ENCODE measurements at regions not wholly inside any gene's neighbourhood (a gene's known extent, or its start where the extent isn't known, plus 50 kb on each side); places are given as distances from the start of the nearest gene placed in this dataset.
A peak's percentile ranks its signal among the peaks of the same experiment; 100 is the strongest.

DNA sequence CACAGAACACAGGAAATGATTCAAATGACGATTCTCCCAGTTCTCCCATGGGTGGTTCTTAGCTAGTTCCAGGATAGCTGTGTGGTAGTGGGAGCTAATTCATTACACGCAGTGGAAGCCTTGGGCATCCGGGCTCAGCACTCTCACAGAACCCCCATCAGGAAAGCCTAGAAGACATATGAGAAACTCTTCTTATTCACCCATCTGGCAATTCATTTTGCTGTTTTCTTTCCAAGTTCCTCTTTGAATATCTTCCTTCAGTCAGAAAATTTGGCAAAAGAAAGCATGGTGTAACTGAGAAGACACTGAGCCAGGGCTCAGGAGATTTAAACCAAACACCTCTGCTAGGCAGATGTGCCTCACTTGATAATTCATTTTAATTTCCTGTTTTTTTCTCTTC lies 85.2 kb upstream of the FN1 start:
- Histone ChIP-seq H3K27me3 (ENCODE audit: control insufficient read depth in 5 of 5, insufficient read depth in 4 of 5, low read length in 5 of 5) (no peaks in the 10 kb centered on the region), H3K36me3 (ENCODE audit: control insufficient read depth in 5 of 5, insufficient read depth in 5 of 5, low read length in 5 of 5) (no peaks in the 10 kb centered on the region), H3K4me3 (ENCODE audit: low read depth in 1 of 5, low read length in 5 of 5) (no peak overlapping the region), H3K27ac (ENCODE audit: low read depth, low read length) (no peak overlapping the region), H3K9me3 (ENCODE audit: control insufficient read depth in 5 of 5, low read length in 5 of 5) (no peaks in the 10 kb centered on the region), H3K9ac (ENCODE audit: low read length in 5 of 5) (no peak overlapping the region), H3K4me1 (ENCODE audit: control insufficient read depth in 5 of 5, insufficient read depth in 5 of 5, low read length in 5 of 5) (no peaks in the 10 kb centered on the region)

DNA sequence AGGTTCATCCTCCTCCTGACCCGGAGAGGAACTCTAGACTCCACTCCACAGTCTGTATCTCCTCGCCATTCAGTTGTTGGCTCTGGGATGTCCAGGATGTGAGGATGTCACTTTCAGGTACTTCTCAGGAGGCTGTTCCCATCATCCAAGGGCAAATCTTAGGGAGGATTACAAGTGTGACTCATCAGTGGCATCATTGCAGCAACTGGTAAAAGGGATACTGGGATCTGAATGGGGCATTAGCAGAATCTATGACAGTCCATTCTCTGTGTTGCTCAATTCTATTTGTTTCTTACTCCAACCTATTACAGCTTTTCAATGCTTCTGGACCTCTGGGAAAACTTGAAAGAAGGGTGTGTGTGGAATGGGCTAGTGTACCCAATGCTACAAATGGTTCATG lies 81.5 kb upstream of the FN1 start:
- H3K4me3 ChIP-seq (ENCODE audit: low read depth in 1 of 5, low read length in 5 of 5) = no peak overlapping the region
- no peak overlapping the region for H3K27ac ChIP-seq (ENCODE audit: low read depth, low read length)
- no peaks in the 10 kb centered on the region for H3K9me3 ChIP-seq (ENCODE audit: control insufficient read depth in 5 of 5, low read length in 5 of 5)
- H3K9ac ChIP-seq (ENCODE audit: low read length in 5 of 5) = no peak overlapping the region
- no peaks in the 10 kb centered on the region for H3K36me3 ChIP-seq (ENCODE audit: control insufficient read depth in 5 of 5, insufficient read depth in 5 of 5, low read length in 5 of 5)
- H3K27me3 ChIP-seq (ENCODE audit: control insufficient read depth in 5 of 5, insufficient read depth in 4 of 5, low read length in 5 of 5) = no peaks in the 10 kb centered on the region
- no peaks in the 10 kb centered on the region for H3K4me1 ChIP-seq (ENCODE audit: control insufficient read depth in 5 of 5, insufficient read depth in 5 of 5, low read length in 5 of 5)

- Histone ChIP-seq H3K4me1 (ENCODE audit: control insufficient read depth in 5 of 5, insufficient read depth in 5 of 5, low read length in 5 of 5) (no peaks in the 10 kb centered on the region), H3K9me3 (ENCODE audit: control insufficient read depth in 5 of 5, low read length in 5 of 5) (no peaks in the 10 kb centered on the region), H3K36me3 (ENCODE audit: control insufficient read depth in 5 of 5, insufficient read depth in 5 of 5, low read length in 5 of 5) (no peaks in the 10 kb centered on the region), H3K9ac (ENCODE audit: low read length in 5 of 5) (no peak overlapping the region), H3K27me3 (ENCODE audit: control insufficient read depth in 5 of 5, insufficient read depth in 4 of 5, low read length in 5 of 5) (no peaks in the 10 kb centered on the region), H3K4me3 (ENCODE audit: low read depth in 1 of 5, low read length in 5 of 5) (no peak overlapping the region), H3K27ac (ENCODE audit: low read depth, low read length) (no peak overlapping the region)
These were observed 78.6 kb upstream of the FN1 start for GRCh38 chr2:215514516-215514915.

DNA sequence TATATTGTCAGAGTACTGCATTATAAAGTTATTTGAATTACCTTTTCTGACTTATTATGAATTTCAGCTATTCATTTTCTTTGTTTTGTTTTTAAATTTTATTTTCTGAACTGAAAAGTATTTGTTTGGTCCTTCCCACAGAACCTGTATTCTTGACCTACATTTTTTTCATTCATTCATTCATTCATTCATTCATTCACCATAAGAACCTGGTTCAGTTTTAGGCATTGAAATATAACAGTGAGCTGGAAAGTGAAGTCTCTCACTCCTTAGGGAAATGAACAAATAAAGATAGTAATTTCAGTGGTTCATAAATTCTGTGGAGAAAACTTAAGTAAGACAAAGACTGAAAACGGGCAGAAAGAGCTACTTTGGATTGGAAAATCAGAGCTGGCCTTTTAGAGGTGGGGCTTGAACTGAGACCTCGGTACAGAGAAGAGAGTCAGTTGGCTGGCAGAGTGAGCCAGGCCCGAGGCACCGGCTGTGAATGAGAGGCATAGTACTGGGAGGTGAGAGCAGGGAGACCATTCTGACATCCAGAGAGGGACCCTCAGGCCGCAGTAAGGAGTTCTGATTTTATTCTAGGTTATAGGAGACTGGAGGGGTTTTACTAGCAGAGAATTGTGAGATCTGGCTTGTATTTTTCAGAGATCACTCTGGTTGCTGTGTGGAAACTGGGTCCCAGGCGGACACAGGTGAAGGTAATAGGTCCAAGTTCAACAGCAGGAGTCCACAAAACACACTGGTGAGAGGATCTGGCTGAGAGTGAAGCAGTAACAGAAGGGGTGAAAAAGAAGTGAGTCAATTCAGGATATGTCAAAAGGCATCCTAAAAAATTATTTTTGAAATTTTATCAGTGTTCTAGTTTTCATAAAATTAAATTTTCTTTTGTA lies 75.8 kb upstream of the FN1 start:
- no peak overlapping the region for H3K9ac ChIP-seq (ENCODE audit: low read length in 5 of 5)
- H3K4me3 ChIP-seq (ENCODE audit: low read depth in 1 of 5, low read length in 5 of 5) = no peak overlapping the region
- H3K27me3 ChIP-seq (ENCODE audit: control insufficient read depth in 5 of 5, insufficient read depth in 4 of 5, low read length in 5 of 5) = no peaks in the 10 kb centered on the region
- no peak overlapping the region for H3K27ac ChIP-seq (ENCODE audit: low read depth, low read length)
- no peaks in the 10 kb centered on the region for H3K4me1 ChIP-seq (ENCODE audit: control insufficient read depth in 5 of 5, insufficient read depth in 5 of 5, low read length in 5 of 5)
- H3K9me3 ChIP-seq (ENCODE audit: control insufficient read depth in 5 of 5, low read length in 5 of 5) = no peaks in the 10 kb centered on the region
- no peaks in the 10 kb centered on the region for H3K36me3 ChIP-seq (ENCODE audit: control insufficient read depth in 5 of 5, insufficient read depth in 5 of 5, low read length in 5 of 5)

DNA sequence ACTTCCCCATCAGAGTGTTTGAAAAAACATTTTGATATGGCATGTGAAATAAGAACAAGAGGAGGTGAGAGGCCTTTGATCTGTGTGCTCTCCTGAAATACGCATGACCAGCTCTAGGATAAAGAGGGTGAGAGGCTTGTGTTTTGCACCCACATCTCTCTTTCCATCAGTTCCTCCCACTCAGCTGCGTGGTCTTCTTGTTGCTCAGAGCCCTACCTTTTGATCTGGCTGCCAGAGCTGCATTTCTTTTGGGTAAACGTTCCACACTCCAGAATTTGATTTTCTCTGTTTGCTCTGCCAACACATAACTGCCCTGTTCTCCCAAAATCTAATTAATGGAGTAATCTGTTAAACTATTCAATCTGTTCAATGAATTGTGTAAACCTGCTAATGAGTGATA lies 72.0 kb upstream of the FN1 start:
- Histone ChIP-seq H3K36me3 (ENCODE audit: control insufficient read depth in 5 of 5, insufficient read depth in 5 of 5, low read length in 5 of 5) (no peaks in the 10 kb centered on the region), H3K9me3 (ENCODE audit: control insufficient read depth in 5 of 5, low read length in 5 of 5) (no peaks in the 10 kb centered on the region), H3K27me3 (ENCODE audit: control insufficient read depth in 5 of 5, insufficient read depth in 4 of 5, low read length in 5 of 5) (no peaks in the 10 kb centered on the region), H3K4me3 (ENCODE audit: low read depth in 1 of 5, low read length in 5 of 5) (no peak overlapping the region), H3K4me1 (ENCODE audit: control insufficient read depth in 5 of 5, insufficient read depth in 5 of 5, low read length in 5 of 5) (peaks cover 0 to 5% (median 0%) of the 10 kb centered on the region in 5 donors), H3K9ac (ENCODE audit: low read length in 5 of 5) (no peak overlapping the region), H3K27ac (ENCODE audit: low read depth, low read length) (no peak overlapping the region)

GRCh38 chr2:215507136-215507535 lies 71.3 kb upstream of the FN1 start:
- Histone ChIP-seq H3K4me1 (ENCODE audit: control insufficient read depth in 5 of 5, insufficient read depth in 5 of 5, low read length in 5 of 5) (peaks cover 0 to 5% (median 0%) of the 10 kb centered on the region in 5 donors), H3K9me3 (ENCODE audit: control insufficient read depth in 5 of 5, low read length in 5 of 5) (no peaks in the 10 kb centered on the region), H3K9ac (ENCODE audit: low read length in 5 of 5) (no peak overlapping the region), H3K27ac (ENCODE audit: low read depth, low read length) (no peak overlapping the region), H3K36me3 (ENCODE audit: control insufficient read depth in 5 of 5, insufficient read depth in 5 of 5, low read length in 5 of 5) (no peaks in the 10 kb centered on the region), H3K27me3 (ENCODE audit: control insufficient read depth in 5 of 5, insufficient read depth in 4 of 5, low read length in 5 of 5) (no peaks in the 10 kb centered on the region), H3K4me3 (ENCODE audit: low read depth in 1 of 5, low read length in 5 of 5) (no peak overlapping the region)

DNA sequence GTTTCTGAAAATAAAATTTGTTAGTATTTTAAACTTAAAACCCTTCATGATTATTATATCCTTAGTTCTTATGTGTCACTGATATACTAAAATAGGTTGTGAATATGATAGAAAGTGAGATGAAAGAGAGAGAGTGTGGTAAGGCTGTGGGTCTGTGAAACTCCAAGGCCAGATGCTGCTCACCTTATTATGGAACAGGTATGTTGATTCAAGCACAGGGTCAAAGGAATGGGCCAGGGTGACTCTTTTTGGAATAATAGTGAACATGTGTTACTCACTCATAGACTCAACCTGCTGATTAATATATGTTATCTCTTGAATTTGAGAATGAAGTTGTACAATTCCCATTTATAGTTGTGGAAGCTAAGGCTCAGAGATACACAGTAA lies 70.7 kb upstream of the FN1 start:
- Histone ChIP-seq H3K9ac (ENCODE audit: low read length in 5 of 5) (no peak overlapping the region), H3K4me3 (ENCODE audit: low read depth in 1 of 5, low read length in 5 of 5) (no peak overlapping the region), H3K27me3 (ENCODE audit: control insufficient read depth in 5 of 5, insufficient read depth in 4 of 5, low read length in 5 of 5) (no peaks in the 10 kb centered on the region), H3K27ac (ENCODE audit: low read depth, low read length) (no peak overlapping the region), H3K9me3 (ENCODE audit: control insufficient read depth in 5 of 5, low read length in 5 of 5) (no peaks in the 10 kb centered on the region), H3K36me3 (ENCODE audit: control insufficient read depth in 5 of 5, insufficient read depth in 5 of 5, low read length in 5 of 5) (no peaks in the 10 kb centered on the region), H3K4me1 (ENCODE audit: control insufficient read depth in 5 of 5, insufficient read depth in 5 of 5, low read length in 5 of 5) (peaks cover 0 to 5% (median 0%) of the 10 kb centered on the region in 5 donors)

- Histone ChIP-seq H3K9ac (ENCODE audit: low read length in 5 of 5) (no peak overlapping the region), H3K36me3 (ENCODE audit: control insufficient read depth in 5 of 5, insufficient read depth in 5 of 5, low read length in 5 of 5) (no peaks in the 10 kb centered on the region), H3K4me3 (ENCODE audit: low read depth in 1 of 5, low read length in 5 of 5) (no peak overlapping the region), H3K4me1 (ENCODE audit: control insufficient read depth in 5 of 5, insufficient read depth in 5 of 5, low read length in 5 of 5) (peaks cover 0 to 5% (median 0%) of the 10 kb centered on the region in 5 donors), H3K9me3 (ENCODE audit: control insufficient read depth in 5 of 5, low read length in 5 of 5) (no peaks in the 10 kb centered on the region), H3K27ac (ENCODE audit: low read depth, low read length) (peak overlapping the region; percentile 17), H3K27me3 (ENCODE audit: control insufficient read depth in 5 of 5, insufficient read depth in 4 of 5, low read length in 5 of 5) (no peaks in the 10 kb centered on the region)
These were observed 69.3 kb upstream of the FN1 start for GRCh38 chr2:215505044-215505786.

GRCh38 chr2:215504547-215504946 lies 68.7 kb upstream of the FN1 start:
- no peak overlapping the region for H3K27ac ChIP-seq (ENCODE audit: low read depth, low read length)
- H3K9me3 ChIP-seq (ENCODE audit: control insufficient read depth in 5 of 5, low read length in 5 of 5) = no peaks in the 10 kb centered on the region
- H3K36me3 ChIP-seq (ENCODE audit: control insufficient read depth in 5 of 5, insufficient read depth in 5 of 5, low read length in 5 of 5) = no peaks in the 10 kb centered on the region
- no peak overlapping the region for H3K9ac ChIP-seq (ENCODE audit: low read length in 5 of 5)
- no peak overlapping the region for H3K4me3 ChIP-seq (ENCODE audit: low read depth in 1 of 5, low read length in 5 of 5)
- H3K4me1 ChIP-seq (ENCODE audit: control insufficient read depth in 5 of 5, insufficient read depth in 5 of 5, low read length in 5 of 5) = peaks cover 0 to 7% (median 0%) of the 10 kb centered on the region in 5 donors
- H3K27me3 ChIP-seq (ENCODE audit: control insufficient read depth in 5 of 5, insufficient read depth in 4 of 5, low read length in 5 of 5) = no peaks in the 10 kb centered on the region

DNA sequence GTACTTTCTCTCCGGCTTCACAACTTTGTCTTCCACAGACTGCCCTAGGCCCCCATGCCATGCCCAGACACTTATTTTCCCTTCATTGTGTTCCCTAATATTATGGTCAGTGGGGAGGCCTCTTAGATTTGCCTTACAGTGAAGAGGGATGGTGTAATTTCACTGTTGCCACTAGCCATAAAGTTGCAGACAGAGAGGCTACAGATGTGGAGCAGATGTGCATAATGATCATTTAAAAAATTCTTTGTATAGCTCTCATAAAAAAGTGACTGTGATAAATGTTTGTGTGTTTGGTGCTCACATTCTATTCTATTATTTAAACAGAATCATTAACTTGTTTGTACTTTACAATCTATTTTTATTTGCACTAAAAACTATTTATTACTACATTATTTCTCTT lies 67.5 kb upstream of the FN1 start:
- peaks cover 0 to 7% (median 0%) of the 10 kb centered on the region in 5 donors for H3K4me1 ChIP-seq (ENCODE audit: control insufficient read depth in 5 of 5, insufficient read depth in 5 of 5, low read length in 5 of 5)
- no peaks in the 10 kb centered on the region for H3K27me3 ChIP-seq (ENCODE audit: control insufficient read depth in 5 of 5, insufficient read depth in 4 of 5, low read length in 5 of 5)
- H3K9ac ChIP-seq (ENCODE audit: low read length in 5 of 5) = no peak overlapping the region
- H3K9me3 ChIP-seq (ENCODE audit: control insufficient read depth in 5 of 5, low read length in 5 of 5) = no peaks in the 10 kb centered on the region
- no peak overlapping the region for H3K4me3 ChIP-seq (ENCODE audit: low read depth in 1 of 5, low read length in 5 of 5)
- H3K27ac ChIP-seq (ENCODE audit: low read depth, low read length) = no peak overlapping the region
- H3K36me3 ChIP-seq (ENCODE audit: control insufficient read depth in 5 of 5, insufficient read depth in 5 of 5, low read length in 5 of 5) = no peaks in the 10 kb centered on the region
